ENCODE measurements at regions not wholly inside any gene's neighbourhood (a gene's known extent, or its start where the extent isn't known, plus 50 kb on each side); places are given as distances from the start of the nearest gene placed in this dataset.

GRCh38 chr1:219350172-219350931 lies 176.7 kb downstream of the LYPLAL1 start:
- TF ChIP-seq CTCF (conservative IDR thresholded peaks at IDR 0.05; ENCODE audit: low read length) (no peak), EZH2phosphoT487 (IDR thresholded peaks at IDR 0.05; ENCODE audit: borderline replicate concordance) (no peak)
